ENCODE measurements at regions not wholly inside any gene's neighbourhood (a gene's known extent, or its start where the extent isn't known, plus 50 kb on each side); places are given as distances from the start of the nearest gene placed in this dataset.

DNA sequence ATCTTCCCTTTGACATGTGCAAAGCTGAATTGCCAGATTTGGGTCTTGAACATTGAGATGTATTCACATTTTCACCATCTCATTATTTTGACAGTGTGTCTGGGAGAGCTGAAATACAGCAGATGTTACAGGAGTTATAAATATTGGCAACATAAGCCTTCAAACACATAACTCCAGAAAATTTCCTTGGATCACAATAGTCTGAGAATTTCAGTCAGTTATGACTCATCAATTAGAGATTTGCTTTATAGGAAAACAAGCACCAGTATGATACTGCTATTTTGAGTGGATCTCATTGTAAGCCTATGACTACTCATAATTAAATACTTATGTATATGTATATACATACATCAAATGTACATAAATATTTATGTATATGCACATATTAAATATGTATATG is 1171.8 kb downstream of the AMY1C start:
- TF ChIP-seq, protein P1, sequence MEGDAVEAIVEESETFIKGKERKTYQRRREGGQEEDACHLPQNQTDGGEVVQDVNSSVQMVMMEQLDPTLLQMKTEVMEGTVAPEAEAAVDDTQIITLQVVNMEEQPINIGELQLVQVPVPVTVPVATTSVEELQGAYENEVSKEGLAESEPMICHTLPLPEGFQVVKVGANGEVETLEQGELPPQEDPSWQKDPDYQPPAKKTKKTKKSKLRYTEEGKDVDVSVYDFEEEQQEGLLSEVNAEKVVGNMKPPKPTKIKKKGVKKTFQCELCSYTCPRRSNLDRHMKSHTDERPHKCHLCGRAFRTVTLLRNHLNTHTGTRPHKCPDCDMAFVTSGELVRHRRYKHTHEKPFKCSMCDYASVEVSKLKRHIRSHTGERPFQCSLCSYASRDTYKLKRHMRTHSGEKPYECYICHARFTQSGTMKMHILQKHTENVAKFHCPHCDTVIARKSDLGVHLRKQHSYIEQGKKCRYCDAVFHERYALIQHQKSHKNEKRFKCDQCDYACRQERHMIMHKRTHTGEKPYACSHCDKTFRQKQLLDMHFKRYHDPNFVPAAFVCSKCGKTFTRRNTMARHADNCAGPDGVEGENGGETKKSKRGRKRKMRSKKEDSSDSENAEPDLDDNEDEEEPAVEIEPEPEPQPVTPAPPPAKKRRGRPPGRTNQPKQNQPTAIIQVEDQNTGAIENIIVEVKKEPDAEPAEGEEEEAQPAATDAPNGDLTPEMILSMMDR (IDR thresholded peaks at IDR 0.05; ENCODE audit: extremely low read depth, insufficient read depth, missing control alignments): no peak
- no peak for DNase-seq (ENCODE audit: low spot score)
- in situ Hi-C loops (cut with MboI; ENCODE audit: low pct_unique_long_range_greater_than_20kb, low sequenced_read_pairs, unreplicated experiment): no loop called here

DNA sequence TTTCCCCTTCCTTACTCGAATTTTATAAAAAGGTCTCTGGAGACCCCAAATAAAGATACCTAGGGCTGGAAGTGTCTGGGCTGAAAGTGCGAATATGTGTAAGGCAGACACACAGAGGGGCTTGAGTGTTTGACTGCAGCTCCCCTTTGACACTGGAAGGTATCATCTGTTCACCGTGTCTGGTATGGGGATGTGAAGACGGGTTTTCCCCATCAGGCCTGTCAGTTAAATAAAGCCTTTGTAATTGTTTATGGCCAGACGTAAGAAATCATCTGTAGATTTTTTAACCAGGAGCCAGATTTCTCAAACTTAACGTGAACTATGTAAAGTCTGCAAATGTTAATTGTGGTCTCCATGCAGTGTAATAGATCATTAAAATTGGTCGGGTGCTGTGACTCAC is 1173.4 kb downstream of the AMY1C start:
- TF ChIP-seq, protein P1 (IDR thresholded peaks at IDR 0.05; ENCODE audit: extremely low read depth, insufficient read depth, missing control alignments): no peak
- no peak for DNase-seq (ENCODE audit: low spot score)
- in situ Hi-C loops (cut with MboI; ENCODE audit: low pct_unique_long_range_greater_than_20kb, low sequenced_read_pairs, unreplicated experiment): no loop called here

DNA sequence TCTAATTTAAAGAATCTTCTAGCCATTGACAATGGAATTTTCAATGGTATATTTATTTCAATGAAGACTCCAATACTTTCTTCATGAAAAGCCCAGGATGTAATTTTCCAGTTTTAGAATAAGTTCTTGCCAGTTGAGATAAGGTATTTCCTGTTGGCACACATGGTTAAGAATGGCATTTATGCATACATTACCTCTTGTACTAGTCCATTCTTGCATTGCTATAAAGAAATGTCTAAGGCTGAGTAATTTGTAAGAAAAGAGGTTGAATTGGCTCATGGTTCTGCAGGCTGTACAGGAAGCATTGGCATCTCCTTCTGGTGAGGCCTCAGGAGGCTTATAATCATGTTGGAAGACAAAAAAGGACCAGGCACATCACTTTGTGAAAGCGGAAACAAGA is 1179.6 kb downstream of the AMY1C start:
- no peak for DNase-seq (ENCODE audit: low spot score)
- TF ChIP-seq, protein P1 (IDR thresholded peaks at IDR 0.05; ENCODE audit: extremely low read depth, insufficient read depth, missing control alignments): no peak
- in situ Hi-C loops (cut with MboI; ENCODE audit: low pct_unique_long_range_greater_than_20kb, low sequenced_read_pairs, unreplicated experiment): no loop called here

DNA sequence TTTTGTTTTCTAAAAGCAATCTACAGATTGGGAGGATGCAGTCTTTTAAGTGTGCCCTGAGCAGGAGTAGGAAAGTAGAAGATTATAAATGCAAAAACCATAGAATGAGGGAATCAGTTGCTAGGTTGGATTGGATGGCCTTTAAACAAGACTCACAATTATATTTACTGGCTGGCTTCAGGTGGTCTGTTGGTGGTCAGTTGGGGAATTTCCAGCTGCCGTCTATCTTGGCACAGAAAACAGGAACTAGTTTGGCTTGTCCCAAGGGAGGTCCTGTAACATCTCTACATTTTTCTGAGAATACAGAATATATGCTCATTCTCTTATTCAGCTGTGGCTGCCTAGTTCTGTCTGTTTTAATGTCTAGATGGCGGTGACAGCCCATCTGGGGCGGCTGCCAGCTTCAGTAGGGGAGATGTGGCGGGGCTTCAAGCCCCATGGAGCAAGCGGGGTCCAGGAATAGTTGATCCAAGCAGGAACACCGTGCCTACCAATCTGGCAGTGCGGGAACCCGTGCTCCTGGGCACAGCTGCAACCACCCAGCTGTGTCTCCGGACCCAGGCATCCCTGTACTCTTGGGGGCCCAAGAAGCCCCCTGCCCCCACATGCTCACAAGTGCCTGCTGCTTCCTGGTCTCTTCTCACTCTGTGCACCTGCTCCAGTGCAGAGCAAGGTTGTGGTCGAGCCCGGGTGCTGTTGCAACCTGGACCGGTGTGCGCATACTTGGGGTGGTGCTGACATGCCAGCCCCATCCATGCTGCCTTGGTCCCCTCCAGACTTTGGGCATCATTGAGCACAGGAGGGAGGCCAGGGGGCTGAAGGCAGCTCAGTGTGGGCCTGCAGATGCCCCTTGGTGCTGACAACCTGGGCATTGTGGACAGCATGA is 1182.6 kb downstream of the AMY1C start:
- TF ChIP-seq, protein P1 (IDR thresholded peaks at IDR 0.05; ENCODE audit: extremely low read depth, insufficient read depth, missing control alignments): no peak
- in situ Hi-C loops (cut with MboI; ENCODE audit: low pct_unique_long_range_greater_than_20kb, low sequenced_read_pairs, unreplicated experiment): no loop called here
- DNase-seq (ENCODE audit: low spot score): no peak

DNA sequence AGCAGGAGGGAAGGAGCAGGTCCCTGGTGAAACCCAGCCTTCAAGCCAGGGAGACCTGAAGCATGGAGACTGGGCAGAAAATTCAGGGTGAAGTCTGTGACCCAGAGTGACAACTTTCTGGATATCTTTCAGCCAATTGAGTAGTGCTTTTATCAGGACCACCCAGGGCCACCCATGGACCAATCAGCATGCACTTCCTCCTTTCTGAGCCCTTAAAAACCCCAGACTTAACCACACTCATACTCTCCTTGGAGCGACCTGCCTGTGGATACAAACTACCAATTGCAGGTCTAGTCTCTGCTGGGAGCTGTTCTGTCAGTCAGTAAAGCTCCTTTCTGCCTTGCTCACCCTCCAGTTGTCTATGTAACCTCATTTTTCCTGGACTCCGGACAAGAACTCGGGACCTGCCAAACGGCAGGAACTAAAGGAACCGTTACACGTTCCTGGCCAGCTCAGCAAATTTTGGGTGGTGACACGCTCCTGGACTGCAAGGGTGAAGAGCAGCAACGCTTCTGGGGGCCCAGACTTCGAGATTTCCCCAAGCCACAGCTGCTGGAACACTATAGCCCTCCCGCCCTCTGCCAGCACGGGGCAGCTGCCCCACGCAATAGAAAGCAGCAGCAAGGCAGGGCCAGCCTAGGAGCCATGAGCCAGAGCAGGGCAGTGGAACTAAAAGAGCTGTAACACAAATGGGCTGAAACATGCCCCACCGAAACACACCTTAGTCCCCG is 1183.4 kb downstream of the AMY1C start:
- DNase-seq (ENCODE audit: low spot score): no peak
- TF ChIP-seq, protein P1 (IDR thresholded peaks at IDR 0.05; ENCODE audit: extremely low read depth, insufficient read depth, missing control alignments): no peak
- in situ Hi-C loops (cut with MboI; ENCODE audit: low pct_unique_long_range_greater_than_20kb, low sequenced_read_pairs, unreplicated experiment): no loop called here

DNA sequence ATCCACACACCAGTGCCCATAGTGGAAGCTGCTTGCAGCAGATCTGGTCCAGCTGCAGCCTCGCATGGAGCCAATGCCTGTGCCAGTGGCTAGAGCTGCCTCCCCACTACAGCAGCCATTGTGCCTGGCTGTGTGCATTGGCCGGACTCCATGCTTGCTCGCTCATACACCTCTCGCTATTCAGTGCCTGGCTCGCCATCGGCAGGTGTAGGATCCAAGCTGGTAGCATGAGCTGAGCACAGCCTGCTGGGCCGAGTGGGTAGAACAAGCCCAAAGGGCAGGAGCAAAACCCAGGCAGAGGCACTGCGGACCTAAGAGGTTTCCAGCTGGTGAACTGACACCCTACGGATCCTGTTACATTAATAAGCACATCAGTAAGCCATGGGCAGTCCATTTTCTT is 1184.1 kb downstream of the AMY1C start:
- TF ChIP-seq, protein P1 (IDR thresholded peaks at IDR 0.05; ENCODE audit: extremely low read depth, insufficient read depth, missing control alignments): no peak
- in situ Hi-C loops (cut with MboI; ENCODE audit: low pct_unique_long_range_greater_than_20kb, low sequenced_read_pairs, unreplicated experiment): no loop called here
- DNase-seq (ENCODE audit: low spot score): no peak

Data from GM13977 (cell line).